Fibroblast of the aortic adventitia (primary cell): ENCODE measurements at regions not wholly inside any gene's neighbourhood (a gene's known extent, or its start where the extent isn't known, plus 50 kb on each side); places are given as distances from the start of the nearest gene placed in this dataset.

ENCODE experiments used
- DNase-seq: peaks from one replicate; pipeline ENCODE4 v3.0.0-alpha.2; 2010; ENCODE audit warnings: low read depth
- H3K4me3 ChIP-seq: 2 replicates; pipeline ENCODE4 v1.5.1; 2011; ENCODE audit warnings: low read depth, mild to moderate bottlenecking, control low read depth, low read length, moderate library complexity
- TF ChIP-seq, protein P1 (sequence below): IDR thresholded peaks from 2 replicates; pipeline ENCODE4 v1.5.1; 2011; ENCODE audit warnings: mild to moderate bottlenecking, low read length, control low read depth, inconsistent platforms; ENCODE audit not compliant: insufficient read depth

DNA sequence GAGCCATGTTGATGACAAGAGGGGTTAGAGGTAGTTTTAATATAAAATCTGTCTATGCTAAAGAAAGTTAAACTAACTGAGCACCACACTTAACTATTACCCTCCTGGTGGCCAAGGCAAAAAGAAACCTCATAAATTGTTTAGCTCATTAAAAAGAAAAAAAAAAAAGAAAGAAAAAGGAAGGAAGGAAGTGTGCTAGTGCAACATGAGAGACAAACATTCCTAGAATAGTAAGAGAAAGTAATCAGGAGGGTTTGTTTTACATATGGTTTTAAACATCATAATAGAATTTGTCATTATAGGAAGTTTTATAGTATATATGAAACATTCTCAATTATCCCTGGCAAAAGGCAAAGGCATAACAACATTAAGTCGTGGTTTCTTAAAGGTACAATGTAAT lies 152.3 kb downstream of the SNX18 start:
- H3K4me3 ChIP-seq, result no peak overlapping the region
- TF ChIP-seq, protein P1, sequence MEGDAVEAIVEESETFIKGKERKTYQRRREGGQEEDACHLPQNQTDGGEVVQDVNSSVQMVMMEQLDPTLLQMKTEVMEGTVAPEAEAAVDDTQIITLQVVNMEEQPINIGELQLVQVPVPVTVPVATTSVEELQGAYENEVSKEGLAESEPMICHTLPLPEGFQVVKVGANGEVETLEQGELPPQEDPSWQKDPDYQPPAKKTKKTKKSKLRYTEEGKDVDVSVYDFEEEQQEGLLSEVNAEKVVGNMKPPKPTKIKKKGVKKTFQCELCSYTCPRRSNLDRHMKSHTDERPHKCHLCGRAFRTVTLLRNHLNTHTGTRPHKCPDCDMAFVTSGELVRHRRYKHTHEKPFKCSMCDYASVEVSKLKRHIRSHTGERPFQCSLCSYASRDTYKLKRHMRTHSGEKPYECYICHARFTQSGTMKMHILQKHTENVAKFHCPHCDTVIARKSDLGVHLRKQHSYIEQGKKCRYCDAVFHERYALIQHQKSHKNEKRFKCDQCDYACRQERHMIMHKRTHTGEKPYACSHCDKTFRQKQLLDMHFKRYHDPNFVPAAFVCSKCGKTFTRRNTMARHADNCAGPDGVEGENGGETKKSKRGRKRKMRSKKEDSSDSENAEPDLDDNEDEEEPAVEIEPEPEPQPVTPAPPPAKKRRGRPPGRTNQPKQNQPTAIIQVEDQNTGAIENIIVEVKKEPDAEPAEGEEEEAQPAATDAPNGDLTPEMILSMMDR, result no peak
- no peak for DNase-seq

DNA sequence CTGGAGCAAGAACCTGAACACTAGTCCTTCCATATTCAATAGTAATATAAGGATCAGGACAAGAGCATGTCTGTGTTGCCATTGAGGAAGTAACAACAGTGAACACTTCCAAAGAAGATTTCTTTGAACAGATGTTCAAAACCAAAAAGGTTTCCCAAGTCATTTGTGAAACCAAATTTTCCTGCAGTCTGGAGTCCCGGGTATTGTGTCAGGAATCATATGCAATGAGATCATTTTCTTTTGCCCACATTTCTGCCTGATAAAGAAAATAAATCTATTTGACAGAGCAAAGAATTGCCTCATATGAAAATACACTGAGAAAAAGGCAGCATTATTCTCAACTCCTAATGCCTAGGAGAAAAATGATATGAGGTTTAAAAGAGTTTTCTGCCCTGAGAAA lies 151.7 kb downstream of the SNX18 start:
- H3K4me3 ChIP-seq, result no peak overlapping the region
- DNase-seq, result peak; percentile 87
- TF ChIP-seq, protein P1, result no peak

DNA sequence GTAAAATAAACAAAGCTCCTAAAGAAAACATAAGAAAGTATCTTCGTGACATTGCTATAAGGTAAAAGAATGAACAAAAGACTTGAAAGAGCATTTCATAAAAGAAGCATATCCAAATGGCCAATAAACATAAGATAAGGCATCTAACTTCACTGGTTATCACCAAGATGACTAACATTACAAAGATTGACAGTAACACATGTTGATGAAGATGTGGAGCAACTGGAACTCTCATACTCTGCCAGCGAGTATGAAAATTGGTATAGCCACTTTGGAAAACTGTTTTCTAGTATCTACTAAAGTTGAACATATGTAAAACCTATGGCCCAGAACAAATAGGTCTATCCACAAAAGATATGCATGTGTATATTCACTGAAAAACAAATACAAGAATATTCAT lies 150.5 kb downstream of the SNX18 start:
- TF ChIP-seq, protein P1, result no peak
- no peak for DNase-seq

DNA sequence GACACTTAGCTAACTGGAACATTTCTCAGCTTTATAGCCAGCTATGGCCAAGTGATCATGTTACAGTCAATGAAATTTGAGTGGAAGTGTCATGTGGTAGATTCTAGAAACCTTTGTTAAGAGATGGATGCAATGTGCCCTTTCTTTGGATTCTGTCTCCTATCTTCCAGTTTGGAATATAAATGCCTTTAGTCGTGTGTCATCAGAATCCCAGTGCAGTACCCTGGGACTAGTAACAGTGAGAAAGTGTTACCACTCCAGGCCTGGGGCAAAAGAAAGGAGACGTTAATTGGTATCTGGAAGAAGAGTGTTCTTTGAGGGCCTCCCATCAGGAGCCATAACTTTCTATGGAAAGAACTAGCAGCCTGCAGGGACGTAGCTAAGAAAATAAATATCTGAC lies 149.6 kb downstream of the SNX18 start:
- no peak overlapping the region for H3K4me3 ChIP-seq
- TF ChIP-seq, protein P1, result no peak
- no peak for DNase-seq

More for the DNA sequence above, 150.5 kb downstream of the SNX18 start:
- H3K4me3 ChIP-seq, result no peak overlapping the region

DNA sequence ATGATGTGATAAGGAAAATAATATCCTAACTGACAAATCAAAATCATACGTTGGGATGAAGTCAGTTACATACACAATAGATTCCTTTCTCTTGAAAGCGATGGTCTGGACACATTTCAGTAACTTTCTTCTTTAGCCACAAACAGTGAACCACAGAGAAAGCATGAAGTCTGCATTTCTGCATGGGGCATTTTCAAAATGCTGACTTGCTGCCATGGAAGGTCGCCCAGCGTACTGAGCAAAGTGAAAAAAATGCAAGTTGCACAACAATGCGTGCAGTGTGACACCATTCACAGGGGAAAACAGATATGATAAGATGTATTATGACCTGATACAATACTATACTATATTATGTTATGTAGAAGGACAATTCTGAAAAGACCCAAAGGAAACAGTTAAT lies 146.3 kb downstream of the SNX18 start:
- DNase-seq, result peak; percentile 98
- no peak overlapping the region for H3K4me3 ChIP-seq
- TF ChIP-seq, protein P1, result no peak

DNA sequence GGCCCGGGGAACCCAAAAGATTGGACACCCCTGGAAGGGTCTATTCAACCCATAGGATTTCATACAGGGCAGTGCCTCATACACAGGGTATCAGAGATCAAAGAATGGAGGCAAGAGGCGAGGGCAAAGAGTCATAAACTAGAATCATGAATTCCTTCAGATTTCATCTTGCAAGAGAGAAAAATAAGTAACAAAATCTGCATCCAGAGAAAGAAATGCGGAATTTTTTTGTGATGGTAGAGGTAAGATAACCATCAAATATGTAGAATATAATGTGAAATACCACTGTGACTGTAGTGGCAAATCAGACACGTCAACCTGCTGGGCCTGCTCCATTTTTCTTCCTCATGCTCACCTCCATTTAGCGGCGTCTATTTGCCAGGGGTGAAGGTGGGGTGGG lies 143.6 kb downstream of the SNX18 start:
- TF ChIP-seq, protein P1, result no peak
- no peak overlapping the region for H3K4me3 ChIP-seq
- no peak for DNase-seq

DNA sequence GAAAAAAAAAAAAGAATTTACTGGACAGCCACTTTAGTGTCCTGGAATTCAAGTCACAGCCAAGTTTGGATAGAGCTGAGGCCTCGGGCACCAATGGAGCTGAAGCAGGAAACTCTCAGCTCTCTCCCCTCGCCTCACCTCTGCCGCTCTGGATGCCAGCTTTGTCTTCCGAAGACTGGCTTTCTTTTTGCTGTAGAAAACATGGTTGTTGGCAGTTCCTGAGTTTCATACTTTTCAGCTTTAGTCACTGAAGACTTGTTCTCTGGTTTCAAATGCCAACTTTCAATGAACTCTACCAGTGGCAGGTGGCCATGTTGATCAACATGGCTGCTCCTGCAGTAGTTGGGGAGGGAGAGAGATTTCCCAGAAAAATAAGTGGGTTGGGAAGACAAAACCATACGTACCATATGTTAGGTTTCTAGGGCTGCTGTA lies 142.2 kb downstream of the SNX18 start:
- no peak overlapping the region for H3K4me3 ChIP-seq
- DNase-seq, result peak; percentile 62
- TF ChIP-seq, protein P1, result no peak
